K562 (cell line): ENCODE measurements at regions not wholly inside any gene's neighbourhood (a gene's known extent, or its start where the extent isn't known, plus 50 kb on each side); places are given as distances from the start of the nearest gene placed in this dataset.

Experiments used
- FOS ChIP-seq: IDR thresholded peaks from 3 replicates; pipeline ENCODE4 v1.6.1; 2011; ENCODE audit not compliant: insufficient read length; ENCODE audit errors: extremely low read depth
- FOXJ3 ChIP-seq: sonication (generic); formaldehyde crosslinking; IDR thresholded peaks from 2 replicates; pipeline ENCODE4 v1.4.0; 2020; ENCODE audit warnings: mild to moderate bottlenecking, missing genetic modification reagents
- HLTF ChIP-seq: fragments of 450-650 bp; IDR thresholded peaks from 2 replicates; pipeline ENCODE4 v1.6.1; 2016
- HNRNPL ChIP-seq: fragments of 200-400 bp; formaldehyde crosslinking; IDR thresholded peaks from 2 replicates; pipeline ENCODE4 v1.6.1; 2017; ENCODE audit warnings: low read depth, mild to moderate bottlenecking, low read length
- HOXB6 ChIP-seq: fragments of 250-450 bp; sonication (Bioruptor Pico); IDR thresholded peaks from 2 replicates; pipeline ENCODE4 v1.5.1; 2022; ENCODE audit warnings: mild to moderate bottlenecking, borderline replicate concordance
- ILF3 ChIP-seq: fragments of 450-650 bp; IDR thresholded peaks from 2 replicates; pipeline ENCODE4 v1.6.1; 2018; ENCODE audit warnings: antibody characterized with exemption, mild to moderate bottlenecking, moderate library complexity, borderline replicate concordance
- NFE2 ChIP-seq: IDR thresholded peaks from 2 replicates; pipeline ENCODE4 v1.6.1; 2014; ENCODE audit warnings: antibody characterized with exemption, low read depth
- PATZ1 ChIP-seq: fragments of 250-450 bp; sonication (Bioruptor Pico); IDR thresholded peaks from 2 replicates; pipeline ENCODE4 v1.5.0; 2020; ENCODE audit warnings: mild to moderate bottlenecking, borderline replicate concordance
- PHB ChIP-seq: fragments of 250-450 bp; sonication (Bioruptor Pico); IDR thresholded peaks from 2 replicates; pipeline ENCODE4 v1.5.0; 2021
- RB1 ChIP-seq: fragments of 450-650 bp; IDR thresholded peaks from 2 replicates; pipeline ENCODE4 v1.6.1; 2017; ENCODE audit warnings: low read depth, mild to moderate bottlenecking
- SNAPC5 ChIP-seq: fragments of 250-450 bp; sonication (Bioruptor Pico); IDR thresholded peaks from 2 replicates; pipeline ENCODE4 v1.8.0; 2021; ENCODE audit warnings: moderate library complexity, mild to moderate bottlenecking, inconsistent platforms
- TAF9B ChIP-seq: fragments of 450-650 bp; IDR thresholded peaks from 2 replicates; pipeline ENCODE4 v1.6.1; 2018; ENCODE audit warnings: mild to moderate bottlenecking; ENCODE audit not compliant: partially characterized antibody
- TFAP4 ChIP-seq: sonication (generic); formaldehyde crosslinking; IDR thresholded peaks from 2 replicates; pipeline ENCODE4 v1.8.0; 2022; ENCODE audit warnings: missing genetic modification reagents, mild to moderate bottlenecking, moderate library complexity, borderline replicate concordance
- XRCC5 ChIP-seq: fragments of 200-400 bp; formaldehyde crosslinking; IDR thresholded peaks from 2 replicates; pipeline ENCODE4 v1.6.1; 2017; ENCODE audit warnings: low read depth, mild to moderate bottlenecking, low read length
- ZBTB2 ChIP-seq: fragments of 450-650 bp; IDR thresholded peaks from 2 replicates; pipeline ENCODE4 v1.6.1; 2016; ENCODE audit warnings: antibody characterized with exemption
- ZBTB34 ChIP-seq: fragments of 250-450 bp; sonication (Bioruptor Pico); IDR thresholded peaks from 2 replicates; pipeline ENCODE4 v1.8.0; 2021; ENCODE audit warnings: mild to moderate bottlenecking, moderate library complexity
- ZBTB5 ChIP-seq: fragments of 450-650 bp; IDR thresholded peaks from 2 replicates; pipeline ENCODE4 v1.6.1; 2017; ENCODE audit warnings: antibody characterized with exemption
- ZKSCAN8 ChIP-seq: fragments of 200-800 bp; sonication (Bioruptor generic); IDR thresholded peaks from 2 replicates; pipeline ENCODE4 v1.6.1; 2016; ENCODE audit warnings: missing genetic modification characterization, missing compliant biosample characterization
- ZNF184 ChIP-seq: sonication (generic); formaldehyde crosslinking; IDR thresholded peaks from 2 replicates; pipeline ENCODE4 v1.5.0; 2020; ENCODE audit warnings: missing genetic modification reagents
- ZNF354B ChIP-seq: fragments of 250-450 bp; sonication (Bioruptor Pico); IDR thresholded peaks from 2 replicates; pipeline ENCODE4 v1.4.0; 2020
- ZNF644 ChIP-seq: fragments of 200-800 bp; sonication (Bioruptor generic); IDR thresholded peaks from 2 replicates; pipeline ENCODE4 v1.6.1; 2016; ENCODE audit warnings: low read depth, missing genetic modification characterization, missing compliant biosample characterization

- TF ChIP-seq FOS (no peak), TFAP4 (CRISPR knock-in tag) (no peak), RB1 (no peak), ZNF184 (CRISPR knock-in tag) (no peak), ZBTB34 (CRISPR knock-in tag) (no peak), SNAPC5 (CRISPR knock-in tag) (no peak), TAF9B (no peak), FOXJ3 (CRISPR knock-in tag) (no peak), ZNF354B (CRISPR knock-in tag) (no peak), ZBTB2 (no peak), ZNF644 (no peak; the same call in 1 of the 2 replicates), NFE2 (no peak), ZBTB5 (no peak), HNRNPL (no peak), HLTF (no peak), HOXB6 (CRISPR knock-in tag) (no peak), ILF3 (no peak), PATZ1 (CRISPR knock-in tag) (no peak), XRCC5 (no peak), ZKSCAN8 (CRISPR knock-in tag) (peak; percentile 53), PHB (CRISPR knock-in tag) (no peak)
Measured at GRCh38 chr6:14704383-14705271, 541.2 kb upstream of the JARID2 start (continued).
